ENCODE measurements at regions not wholly inside any gene's neighbourhood (a gene's known extent, or its start where the extent isn't known, plus 50 kb on each side); places are given as distances from the start of the nearest gene placed in this dataset.

- no peak for DNase-seq
These were observed 438.1 kb upstream of the DSEL start for GRCh38 chr18:67954594-67954993.

- no peak for DNase-seq
These were observed 434.6 kb upstream of the DSEL start for GRCh38 chr18:67951137-67951536.

GRCh38 chr18:67938660-67939059, 422.1 kb upstream of the DSEL start:
- no peak for DNase-seq

GRCh38 chr18:67935638-67936037, 419.1 kb upstream of the DSEL start:
- no peak for DNase-seq

- DNase-seq: no peak
These were observed 416.8 kb upstream of the DSEL start for GRCh38 chr18:67933271-67933670.

GRCh38 chr18:67932271-67932670, 415.8 kb upstream of the DSEL start:
- no peak for DNase-seq

- DNase-seq: no peak
These were observed 410.7 kb upstream of the DSEL start for GRCh38 chr18:67926929-67927864.

- no peak for DNase-seq
These were observed 408.1 kb upstream of the DSEL start for GRCh38 chr18:67924656-67925055.

GRCh38 chr18:67919316-67919715, 402.8 kb upstream of the DSEL start:
- no peak for DNase-seq

GRCh38 chr18:67916097-67916496, 399.6 kb upstream of the DSEL start:
- no peak for DNase-seq

GRCh38 chr18:67913040-67913439, 396.5 kb upstream of the DSEL start:
- DNase-seq: no peak

GRCh38 chr18:67901573-67901972, 385.1 kb upstream of the DSEL start:
- DNase-seq: no peak

GRCh38 chr18:67896451-67896850, 379.9 kb upstream of the DSEL start:
- DNase-seq: no peak

GRCh38 chr18:67893916-67894315, 377.4 kb upstream of the DSEL start:
- DNase-seq: no peak

- DNase-seq: no peak
These were observed 360.4 kb upstream of the DSEL start for GRCh38 chr18:67876871-67877270.

- DNase-seq: no peak
These were observed 359.4 kb upstream of the DSEL start for GRCh38 chr18:67875944-67876343.

- no peak for DNase-seq
These were observed 358.5 kb upstream of the DSEL start for GRCh38 chr18:67875060-67875459.

- DNase-seq: no peak
These were observed 348.9 kb upstream of the DSEL start for GRCh38 chr18:67865400-67865799.

GRCh38 chr18:67864677-67865340, 348.3 kb upstream of the DSEL start:
- no peak for DNase-seq

GRCh38 chr18:67862069-67862468, 345.5 kb upstream of the DSEL start:
- no peak for DNase-seq

- DNase-seq: no peak
These were observed 337.8 kb upstream of the DSEL start for GRCh38 chr18:67854340-67854739.

- no peak for DNase-seq
These were observed 330.0 kb upstream of the DSEL start for GRCh38 chr18:67846422-67847098.

- DNase-seq: no peak
These were observed 328.5 kb upstream of the DSEL start for GRCh38 chr18:67845035-67845434.

- no peak for DNase-seq
These were observed 323.9 kb upstream of the DSEL start for GRCh38 chr18:67840379-67840778.

Measured in GOT3 (cell line).